PC-9 (cell line): ENCODE measurements at regions not wholly inside any gene's neighbourhood (a gene's known extent, or its start where the extent isn't known, plus 50 kb on each side); places are given as distances from the start of the nearest gene placed in this dataset.

Experiments
- BruUV-seq: library from RNA; stranded (reverse); fragments of 400-500 nt; replicated peaks from 2 replicates; lab custom pipeline; 2021; lab: Mats Ljungman, UMichigan
- CTCF ChIA-PET: fragments of 300-600 bp; sonication (Branson Sonifier 250); formaldehyde crosslinking; loops from one replicate; lab custom pipeline; 2022; ENCODE audit warnings: antibody characterized with exemption; lab: Charles Lee
- POLR2A ChIA-PET: fragments of 300-600 bp; sonication (Branson Sonifier 250); formaldehyde crosslinking; loops from one replicate; lab custom pipeline; 2022; ENCODE audit warnings: antibody characterized with exemption; ENCODE audit not compliant: unreplicated experiment; lab: Charles Lee
- DNase-seq, 2 experiments: peaks; one replicate each; pipeline versions ENCODE4 v3.0.0 to v3.0.0-alpha.2; 2015 to 2022; ENCODE audit warnings: mixed read lengths in 1 of 2
- H2AFZ ChIP-seq: fragments of 200-600 bp; sonication (generic); 2 replicates; pipeline ENCODE4 v1.8.1; 2017; ENCODE audit warnings: antibody characterized with exemption
- H3F3A ChIP-seq: fragments of 200-600 bp; sonication (generic); 2 replicates; pipeline ENCODE4 v1.8.1; 2017; ENCODE audit warnings: antibody characterized with exemption, mild to moderate bottlenecking, low read depth; ENCODE audit not compliant: insufficient read depth
- H3K27ac ChIP-seq: fragments of 200-600 bp; sonication (generic); 2 replicates; pipeline ENCODE4 v1.6.1; 2016; ENCODE audit warnings: mixed run types
- H3K27me3 ChIP-seq: fragments of 200-600 bp; sonication (generic); 2 replicates; pipeline ENCODE4 v1.6.1; 2016; ENCODE audit warnings: low read depth, mixed run types; ENCODE audit not compliant: insufficient read depth
- H3K36me3 ChIP-seq: fragments of 200-600 bp; sonication (generic); 2 replicates; pipeline ENCODE4 v1.6.1; 2016; ENCODE audit warnings: low read depth, mixed run types
- H3K4me1 ChIP-seq: fragments of 200-600 bp; sonication (generic); replicated peaks from 2 replicates; pipeline ENCODE4 v1.6.1; 2016; ENCODE audit warnings: mixed run types; ENCODE audit not compliant: insufficient read depth
- H3K4me2 ChIP-seq: fragments of 200-600 bp; sonication (generic); 2 replicates; pipeline ENCODE4 v1.6.1; 2017; ENCODE audit warnings: mixed run types
- H3K4me3 ChIP-seq: fragments of 200-600 bp; sonication (generic); 2 replicates; pipeline ENCODE4 v1.6.1; 2016; ENCODE audit warnings: mixed run types
- H3K79me2 ChIP-seq: fragments of 200-600 bp; sonication (generic); 2 replicates; pipeline ENCODE4 v1.6.1; 2017; ENCODE audit warnings: low read depth, mixed run types
- H3K9me2 ChIP-seq: fragments of 200-600 bp; sonication (generic); 2 replicates; pipeline ENCODE4 v1.8.1; 2017; ENCODE audit warnings: mild to moderate bottlenecking; ENCODE audit not compliant: insufficient read depth
- H3K9me3 ChIP-seq: fragments of 200-600 bp; sonication (generic); 2 replicates; pipeline ENCODE4 v1.8.1; 2016; ENCODE audit warnings: low read depth; ENCODE audit not compliant: insufficient read depth
- H4K20me1 ChIP-seq: fragments of 200-600 bp; sonication (generic); 2 replicates; pipeline ENCODE4 v1.8.1; 2017; ENCODE audit not compliant: insufficient read depth
- CTCF ChIP-seq: fragments of 200-600 bp; sonication (generic); conservative IDR thresholded peaks from 2 replicates; pipeline ENCODE4 v1.6.1; 2017; ENCODE audit warnings: mixed run types, antibody characterized with exemption, mild to moderate bottlenecking, moderate library complexity
- EZH2 ChIP-seq: fragments of 200-600 bp; sonication (generic); IDR thresholded peaks from 2 replicates; pipeline ENCODE4 v1.8.0; 2017; ENCODE audit warnings: antibody characterized with exemption, low read depth
- intact Hi-C: fragments of 100-400 bp; cut with micrococcal nuclease; formaldehyde crosslinking; loops from one replicate; pipeline ENCODE4 v1.10.0; 2022; ENCODE audit not compliant: unreplicated experiment

DNA sequence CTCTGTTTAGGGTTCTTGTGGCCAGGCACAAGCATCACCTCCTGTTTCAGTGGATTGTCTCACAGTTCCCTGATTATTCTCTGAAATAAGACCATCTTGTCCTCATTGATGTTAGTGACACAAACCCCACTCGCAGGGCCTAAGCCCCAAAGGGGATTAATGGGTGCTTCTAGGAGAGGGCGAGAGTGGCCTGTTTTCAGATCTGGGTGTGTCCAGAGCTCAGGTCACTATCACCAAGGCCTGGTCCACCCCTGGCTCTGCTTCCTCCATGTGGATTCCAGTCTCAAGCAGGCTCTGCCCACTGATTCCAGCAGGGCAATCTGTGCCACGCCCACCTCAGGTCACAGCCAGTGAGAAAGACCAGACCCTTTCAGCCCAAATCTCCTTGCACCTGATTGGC lies 361.9 kb downstream of the ADGRD1 start:
- Histone ChIP-seq H3K4me3 (no peak overlapping the region), H3K4me1 (no peaks in the 10 kb centered on the region), H3K79me2 (no peaks in the 10 kb centered on the region), H3K9me2 (no peaks in the 10 kb centered on the region), H3K27me3 (peaks cover 6% of the 10 kb centered on the region; the same call in 1 of the 2 replicates), H3K27ac (no peak overlapping the region), H3K36me3 (no peaks in the 10 kb centered on the region), H3F3A (no peaks in the 10 kb centered on the region), H3K4me2 (no peak overlapping the region), H4K20me1 (no peaks in the 10 kb centered on the region), H3K9me3 (no peaks in the 10 kb centered on the region), H2AFZ (no peak overlapping the region)
- POLR2A ChIA-PET = no interaction called here
- CTCF ChIA-PET = no interaction called here
- no TSS peak for BruUV-seq
- DNase-seq = no peak
- no peak for TF ChIP-seq EZH2
- no peak for TF ChIP-seq CTCF
- intact Hi-C loops = no loop called here

GRCh38 chr12:131316388-131316787 lies 362.7 kb downstream of the ADGRD1 start:
- no peaks in the 10 kb centered on the region for H4K20me1 ChIP-seq
- no peaks in the 10 kb centered on the region for H3K9me3 ChIP-seq
- no peak overlapping the region for H3K4me2 ChIP-seq
- no peaks in the 10 kb centered on the region for H3F3A ChIP-seq
- no peak for DNase-seq
- no TSS peak for BruUV-seq
- no peak overlapping the region for H3K4me3 ChIP-seq
- no peaks in the 10 kb centered on the region for H3K9me2 ChIP-seq
- H2AFZ ChIP-seq = no peak overlapping the region
- H3K36me3 ChIP-seq = no peaks in the 10 kb centered on the region
- peaks cover 5% of the 10 kb centered on the region; the same call in 1 of the 2 replicates for H3K27me3 ChIP-seq
- intact Hi-C loops = no loop called here
- H3K27ac ChIP-seq = no peak overlapping the region
- CTCF ChIA-PET = no interaction called here
- H3K4me1 ChIP-seq = no peaks in the 10 kb centered on the region
- no peaks in the 10 kb centered on the region for H3K79me2 ChIP-seq
- POLR2A ChIA-PET = no interaction called here
- TF ChIP-seq CTCF = no peak
- no peak for TF ChIP-seq EZH2

GRCh38 chr12:131318045-131318685 lies 364.5 kb downstream of the ADGRD1 start:
- H3K9me2 ChIP-seq = no peaks in the 10 kb centered on the region

More at GRCh38 chr12:131318045-131318685, 364.5 kb downstream of the ADGRD1 start:
- Histone ChIP-seq H3K27me3 (no peaks in the 10 kb centered on the region), H3K4me1 (no peaks in the 10 kb centered on the region), H3K36me3 (no peaks in the 10 kb centered on the region), H3K9me3 (no peaks in the 10 kb centered on the region), H2AFZ (no peak overlapping the region), H3K27ac (no peak overlapping the region), H3K79me2 (no peaks in the 10 kb centered on the region), H3K4me3 (no peak overlapping the region), H4K20me1 (no peaks in the 10 kb centered on the region), H3K4me2 (no peak overlapping the region), H3F3A (no peaks in the 10 kb centered on the region)
- TF ChIP-seq CTCF (no peak), EZH2 (no peak)
- POLR2A ChIA-PET = no interaction called here
- intact Hi-C loops = no loop called here
- DNase-seq = no peak
- BruUV-seq = no TSS peak
- CTCF ChIA-PET = no interaction called here
